NCI-H1105 (cell line): ENCODE measurements at regions not wholly inside any gene's neighbourhood (a gene's known extent, or its start where the extent isn't known, plus 50 kb on each side); places are given as distances from the start of the nearest gene placed in this dataset.

Source experiments
- DNase-seq: peaks from one replicate; lab custom pipeline; 2025; lab: John Stamatoyannopoulos, UW

- no peak for DNase-seq
Observed at GRCh38 chr1:98203466-98203865, 282.6 kb upstream of the DPYD start.

GRCh38 chr1:98201666-98202081 is 280.8 kb upstream of the DPYD start:
- DNase-seq: no peak

GRCh38 chr1:98197356-98197755 is 276.5 kb upstream of the DPYD start:
- no peak for DNase-seq

GRCh38 chr1:98196012-98196411 is 275.2 kb upstream of the DPYD start:
- no peak for DNase-seq

GRCh38 chr1:98188774-98189173 is 267.9 kb upstream of the DPYD start:
- DNase-seq: no peak

- no peak for DNase-seq
Observed at GRCh38 chr1:98184856-98185255, 264.0 kb upstream of the DPYD start.

GRCh38 chr1:98181036-98181764 is 260.4 kb upstream of the DPYD start:
- no peak for DNase-seq

- no peak for DNase-seq
Observed at GRCh38 chr1:98179151-98179773, 258.4 kb upstream of the DPYD start.

- DNase-seq: no peak
Observed at GRCh38 chr1:98177751-98178150, 256.9 kb upstream of the DPYD start.

- DNase-seq: no peak
Observed at GRCh38 chr1:98176936-98177335, 256.1 kb upstream of the DPYD start.

GRCh38 chr1:98176414-98176813 is 255.6 kb upstream of the DPYD start:
- DNase-seq: no peak

GRCh38 chr1:98172578-98172977 is 251.7 kb upstream of the DPYD start:
- DNase-seq: no peak

- no peak for DNase-seq
Observed at GRCh38 chr1:98172022-98172421, 251.2 kb upstream of the DPYD start.

- DNase-seq: no peak
Observed at GRCh38 chr1:98164509-98164908, 243.7 kb upstream of the DPYD start.

GRCh38 chr1:98157524-98158313 is 236.9 kb upstream of the DPYD start:
- DNase-seq: no peak

- DNase-seq: no peak
Observed at GRCh38 chr1:98147280-98147679, 226.4 kb upstream of the DPYD start.

GRCh38 chr1:98145655-98146054 is 224.8 kb upstream of the DPYD start:
- DNase-seq: no peak

GRCh38 chr1:98143403-98143802 is 222.6 kb upstream of the DPYD start:
- DNase-seq: no peak

- no peak for DNase-seq
Observed at GRCh38 chr1:98133131-98133530, 212.3 kb upstream of the DPYD start.

- DNase-seq: no peak
Observed at GRCh38 chr1:98130408-98130807, 209.6 kb upstream of the DPYD start.

GRCh38 chr1:98129491-98129890 is 208.7 kb upstream of the DPYD start:
- DNase-seq: no peak

GRCh38 chr1:98126740-98127139 is 205.9 kb upstream of the DPYD start:
- DNase-seq: no peak

- DNase-seq: no peak
Observed at GRCh38 chr1:98121646-98122045, 200.8 kb upstream of the DPYD start.
